SK-N-SH (cell line): ENCODE measurements at regions not wholly inside any gene's neighbourhood (a gene's known extent, or its start where the extent isn't known, plus 50 kb on each side); places are given as distances from the start of the nearest gene placed in this dataset.

Experiments
- CTCF ChIA-PET: fragments of 300-600, 350-600 bp; formaldehyde crosslinking; extraction: SDS; loops from one replicate; lab custom pipeline; 2021; lab: Yijun Ruan, JAX
- POLR2A ChIA-PET: fragments of 350-600 bp; sonication (Branson Sonifier 250); formaldehyde crosslinking; extraction: SDS; loops from one replicate; lab custom pipeline; 2020; ENCODE audit warnings: antibody characterized with exemption, inconsistent platforms; lab: Yijun Ruan, JAX
- DNase-seq: peaks from one replicate; pipeline ENCODE4 v3.0.0; 2012
- H2AFZ ChIP-seq: fragments of 200-600 bp; sonication (generic); 2 replicates; pipeline ENCODE4 v1.8.1; 2016; ENCODE audit warnings: antibody characterized with exemption, mild to moderate bottlenecking, low read depth
- H3F3A ChIP-seq: fragments of 200-600 bp; sonication (generic); replicated peaks from 2 replicates; pipeline ENCODE3; 2016; ENCODE audit warnings: antibody characterized with exemption, mild to moderate bottlenecking; ENCODE audit not compliant: insufficient read depth
- H3K27ac ChIP-seq, 2 experiments: fragments of 200-500 bp in 1 of 2; fragments of 200-600 bp in 1 of 2; sonication (Bioruptor generic) in 1 of 2; sonication (generic), shearing (Covaris generic) in 1 of 2; 2 replicates each; pipeline versions ENCODE4 v1.5.1 to v1.6.1; 2014 to 2016; ENCODE audit warnings: low read depth in 2 of 2, inconsistent platforms in 1 of 2, low read length in 1 of 2, mild to moderate bottlenecking in 1 of 2, mixed read lengths in 1 of 2
- H3K27me3 ChIP-seq: fragments of 200-600 bp; sonication (generic), shearing (Covaris generic); 2 replicates; pipeline ENCODE4 v1.6.1; 2016; ENCODE audit warnings: mixed run types; ENCODE audit not compliant: insufficient read depth
- H3K36me3 ChIP-seq, 2 experiments: fragments of 200-500 bp in 1 of 2; fragments of 200-600 bp in 1 of 2; sonication (Bioruptor generic) in 1 of 2; sonication (generic) in 1 of 2; replicated peaks in 1 of 2; 2 replicates each; pipeline versions ENCODE3 to v1.5.1; 2014 to 2016; ENCODE audit warnings: low read length in 1 of 2, mild to moderate bottlenecking in 1 of 2; ENCODE audit not compliant: insufficient read depth in 2 of 2, control insufficient read depth in 1 of 2
- H3K4me1 ChIP-seq, 2 experiments: fragments of 200-500 bp in 1 of 2; fragments of 200-600 bp in 1 of 2; sonication (Bioruptor generic) in 1 of 2; sonication (generic), shearing (Covaris generic) in 1 of 2; 2 replicates each; pipeline versions ENCODE4 v1.5.1 to v1.6.1; 2014 to 2016; ENCODE audit warnings: low read depth in 1 of 2, low read length in 1 of 2, mixed run types in 1 of 2; ENCODE audit not compliant: insufficient read depth in 2 of 2, control insufficient read depth in 1 of 2
- H3K4me2 ChIP-seq: fragments of 200-600 bp; sonication (generic), shearing (Covaris generic); 2 replicates; pipeline ENCODE4 v1.6.1; 2017; ENCODE audit warnings: mixed run types
- H3K4me3 ChIP-seq, 2 experiments: fragments of 200-500 bp in 1 of 2; fragments of 200-600 bp in 1 of 2; sonication (Bioruptor generic) in 1 of 2; sonication (generic), shearing (Covaris generic) in 1 of 2; 2 replicates each; pipeline versions ENCODE4 v1.5.1 to v1.8.1; 2014 to 2016; ENCODE audit warnings: low read depth in 2 of 2, inconsistent platforms in 1 of 2, low read length in 1 of 2, mild to moderate bottlenecking in 1 of 2, mixed read lengths in 1 of 2, moderate library complexity in 1 of 2
- H3K79me2 ChIP-seq: fragments of 200-600 bp; sonication (generic); 2 replicates; pipeline ENCODE4 v1.8.1; 2017; ENCODE audit warnings: mild to moderate bottlenecking; ENCODE audit not compliant: insufficient read depth
- H3K9ac ChIP-seq: fragments of 200-600 bp; sonication (generic); 2 replicates; pipeline ENCODE4 v1.6.1; 2017; ENCODE audit warnings: mixed run types
- H3K9me2 ChIP-seq: fragments of 200-600 bp; sonication (generic); 2 replicates; pipeline ENCODE4 v1.6.1; 2017; ENCODE audit warnings: mixed run types
- H3K9me3 ChIP-seq: fragments of 200-600 bp; sonication (generic); 2 replicates; pipeline ENCODE4 v1.6.1; 2017; ENCODE audit warnings: mixed run types, mild to moderate bottlenecking, moderate library complexity
- H4K20me1 ChIP-seq: fragments of 200-600 bp; sonication (generic); 2 replicates; pipeline ENCODE4 v1.6.1; 2017; ENCODE audit warnings: mild to moderate bottlenecking, mixed run types; ENCODE audit not compliant: insufficient read depth
- EP300 ChIP-seq, 2 experiments: IDR thresholded peaks; 2 replicates each; pipeline versions ENCODE4 v1.4.0 to v1.6.1; 2012; ENCODE audit warnings: borderline replicate concordance in 1 of 2, low read depth in 1 of 2, low read length in 1 of 2
- EZH2phosphoT487 ChIP-seq: fragments of 200-600 bp; sonication (generic); IDR thresholded peaks from 2 replicates; pipeline ENCODE4 v1.6.1; 2017; ENCODE audit warnings: low read depth, mixed run types, mild to moderate bottlenecking, antibody characterized with exemption, moderate library complexity, borderline replicate concordance
- FOSL2 ChIP-seq: IDR thresholded peaks from 2 replicates; pipeline ENCODE4 v1.4.0; 2012; ENCODE audit warnings: low read depth, mild to moderate bottlenecking, moderate library complexity, borderline replicate concordance
- GABPA ChIP-seq: IDR thresholded peaks from 2 replicates; pipeline ENCODE4 v1.4.0; 2012; ENCODE audit warnings: low read depth, mild to moderate bottlenecking
- IRF3 ChIP-seq: fragments of 150-350 bp; IDR thresholded peaks from 2 replicates; pipeline ENCODE4 v1.6.1; 2016; ENCODE audit warnings: mild to moderate bottlenecking, low read depth, low read length
- JUND ChIP-seq: IDR thresholded peaks from 2 replicates; pipeline ENCODE4 v1.4.0; 2012
- MXI1 ChIP-seq: IDR thresholded peaks from 2 replicates; pipeline ENCODE4 v1.6.1; 2012; ENCODE audit warnings: mild to moderate bottlenecking, low read depth, low read length, improper control_type of control experiment
- NRF1 ChIP-seq: IDR thresholded peaks from 2 replicates; pipeline ENCODE4 v1.6.1; 2012; ENCODE audit warnings: low read depth, mild to moderate bottlenecking, low read length
- RAD21 ChIP-seq: IDR thresholded peaks from 2 replicates; pipeline ENCODE4 v1.6.1; 2012; ENCODE audit warnings: mild to moderate bottlenecking, low read length
- RCOR1 ChIP-seq: fragments of 150-350 bp; IDR thresholded peaks from 2 replicates; pipeline ENCODE4 v1.6.1; 2017; ENCODE audit warnings: antibody characterized with exemption, low read length
- REST ChIP-seq: IDR thresholded peaks from 2 replicates; pipeline ENCODE4 v1.6.1; 2012; ENCODE audit warnings: mild to moderate bottlenecking, low read depth, low read length, moderate library complexity
- SIN3A ChIP-seq: IDR thresholded peaks from 2 replicates; pipeline ENCODE4 v1.6.1; 2012; ENCODE audit warnings: low read depth, mild to moderate bottlenecking, low read length, moderate library complexity, borderline replicate concordance
- TAF1 ChIP-seq: IDR thresholded peaks from 2 replicates; pipeline ENCODE4 v1.6.1; 2012; ENCODE audit warnings: low read depth, mild to moderate bottlenecking, low read length, moderate library complexity, borderline replicate concordance
- TCF12 ChIP-seq: IDR thresholded peaks from 2 replicates; pipeline ENCODE4 v1.4.0; 2012
- WGBS: methylation state at CpG from one replicate; pipeline ENCODE4 v1.1.6; 2017; ENCODE audit warnings: low lambda C conversion rate; 5-methylcytosine and 5-hydroxymethylcytosine counted together
- TF ChIP-seq, protein P1 (sequence below): IDR thresholded peaks from 2 replicates; pipeline ENCODE4 v1.4.0; 2012; ENCODE audit warnings: low read depth, borderline replicate concordance
- TF ChIP-seq, protein P2 (sequence below): IDR thresholded peaks from 2 replicates; pipeline ENCODE4 v1.4.0; 2012; ENCODE audit warnings: low read depth, borderline replicate concordance

DNA sequence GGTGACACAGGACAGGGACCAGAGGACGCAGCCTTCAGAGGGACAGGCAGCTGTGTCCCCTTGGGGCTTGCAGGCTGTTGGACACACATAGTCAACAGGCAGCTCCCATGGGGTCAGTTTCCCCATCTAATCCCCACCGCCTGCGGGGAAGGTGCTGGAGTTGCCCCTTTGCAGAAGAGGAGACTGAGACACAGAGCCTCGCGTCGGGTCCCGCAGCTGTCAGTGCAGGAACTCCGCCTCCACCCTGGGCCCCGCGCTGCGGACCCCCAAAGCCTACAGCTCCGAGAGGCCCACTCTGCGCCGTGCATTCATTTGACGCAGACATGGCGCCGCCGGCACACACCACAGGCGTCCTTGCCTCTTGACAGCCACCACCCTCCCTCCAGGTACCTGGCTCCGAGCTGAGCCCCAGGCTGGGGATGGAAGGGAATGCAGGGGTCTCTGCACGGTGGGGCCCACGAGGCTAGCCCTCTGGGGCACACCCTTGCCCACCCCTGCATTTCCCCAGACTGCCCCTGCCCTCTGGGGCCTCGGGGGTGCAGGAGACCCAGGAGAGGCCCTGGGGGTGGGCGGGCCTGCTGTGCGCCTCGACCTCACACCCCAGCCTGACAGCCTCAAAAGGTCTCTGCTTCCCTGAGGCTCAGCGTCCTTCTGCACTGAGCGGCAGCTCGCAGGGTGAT is 88.5 kb upstream of the ACTRT2 start:
- POLR2A ChIA-PET = no interaction called here
- WGBS = 16% methylated on average over 23 of the region's 29 CpGs
- no peaks in the 10 kb centered on the region for H3F3A ChIP-seq
- no peak overlapping the region for H3K9ac ChIP-seq
- no peaks in the 10 kb centered on the region for H3K9me2 ChIP-seq
- no peak overlapping the region for H2AFZ ChIP-seq
- H3K27ac ChIP-seq = no peak overlapping the region
- no peaks in the 10 kb centered on the region for H4K20me1 ChIP-seq
- no peak for DNase-seq
- H3K4me2 ChIP-seq = no peak overlapping the region
- TF ChIP-seq JUND (no peak), FOSL2 (no peak), IRF3 (no peak), REST (no peak), MXI1 (no peak), RAD21 (no peak), GABPA (no peak), SIN3A (no peak), NRF1 (no peak), TCF12 (no peak), EP300 (IDR thresholded peaks at IDR 0.05; ENCODE audit: borderline replicate concordance in 1 of 2, low read depth in 1 of 2, low read length in 1 of 2) (no peak), RCOR1 (no peak), TAF1 (no peak), EZH2phosphoT487 (no peak)
- TF ChIP-seq, protein P1, sequence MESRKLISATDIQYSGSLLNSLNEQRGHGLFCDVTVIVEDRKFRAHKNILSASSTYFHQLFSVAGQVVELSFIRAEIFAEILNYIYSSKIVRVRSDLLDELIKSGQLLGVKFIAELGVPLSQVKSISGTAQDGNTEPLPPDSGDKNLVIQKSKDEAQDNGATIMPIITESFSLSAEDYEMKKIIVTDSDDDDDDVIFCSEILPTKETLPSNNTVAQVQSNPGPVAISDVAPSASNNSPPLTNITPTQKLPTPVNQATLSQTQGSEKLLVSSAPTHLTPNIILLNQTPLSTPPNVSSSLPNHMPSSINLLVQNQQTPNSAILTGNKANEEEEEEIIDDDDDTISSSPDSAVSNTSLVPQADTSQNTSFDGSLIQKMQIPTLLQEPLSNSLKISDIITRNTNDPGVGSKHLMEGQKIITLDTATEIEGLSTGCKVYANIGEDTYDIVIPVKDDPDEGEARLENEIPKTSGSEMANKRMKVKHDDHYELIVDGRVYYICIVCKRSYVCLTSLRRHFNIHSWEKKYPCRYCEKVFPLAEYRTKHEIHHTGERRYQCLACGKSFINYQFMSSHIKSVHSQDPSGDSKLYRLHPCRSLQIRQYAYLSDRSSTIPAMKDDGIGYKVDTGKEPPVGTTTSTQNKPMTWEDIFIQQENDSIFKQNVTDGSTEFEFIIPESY = no peak
- TF ChIP-seq, protein P2, sequence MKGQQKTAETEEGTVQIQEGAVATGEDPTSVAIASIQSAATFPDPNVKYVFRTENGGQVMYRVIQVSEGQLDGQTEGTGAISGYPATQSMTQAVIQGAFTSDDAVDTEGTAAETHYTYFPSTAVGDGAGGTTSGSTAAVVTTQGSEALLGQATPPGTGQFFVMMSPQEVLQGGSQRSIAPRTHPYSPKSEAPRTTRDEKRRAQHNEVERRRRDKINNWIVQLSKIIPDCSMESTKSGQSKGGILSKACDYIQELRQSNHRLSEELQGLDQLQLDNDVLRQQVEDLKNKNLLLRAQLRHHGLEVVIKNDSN = no peak
- H3K79me2 ChIP-seq = no peaks in the 10 kb centered on the region
- H3K9me3 ChIP-seq = no peaks in the 10 kb centered on the region
- CTCF ChIA-PET = interaction anchor here (1.0 kb wide), 1 partner anchor 11 kb away, joined by 4 read pairs; no protein-coding TSS in a partner anchor
- H3K27me3 ChIP-seq = no peaks in the 10 kb centered on the region
- H3K36me3 ChIP-seq = no peaks in the 10 kb centered on the region
- no peak overlapping the region for H3K4me3 ChIP-seq
- H3K4me1 ChIP-seq = no peaks in the 10 kb centered on the region
